ENCODE measurements at regions not wholly inside any gene's neighbourhood (a gene's known extent, or its start where the extent isn't known, plus 50 kb on each side); places are given as distances from the start of the nearest gene placed in this dataset.
"Not testable (repeated sequence)": the region's sequence is repeated elsewhere in the genome, so short reads cannot be mapped to it uniquely, and the experiment has no call there.

DNA sequence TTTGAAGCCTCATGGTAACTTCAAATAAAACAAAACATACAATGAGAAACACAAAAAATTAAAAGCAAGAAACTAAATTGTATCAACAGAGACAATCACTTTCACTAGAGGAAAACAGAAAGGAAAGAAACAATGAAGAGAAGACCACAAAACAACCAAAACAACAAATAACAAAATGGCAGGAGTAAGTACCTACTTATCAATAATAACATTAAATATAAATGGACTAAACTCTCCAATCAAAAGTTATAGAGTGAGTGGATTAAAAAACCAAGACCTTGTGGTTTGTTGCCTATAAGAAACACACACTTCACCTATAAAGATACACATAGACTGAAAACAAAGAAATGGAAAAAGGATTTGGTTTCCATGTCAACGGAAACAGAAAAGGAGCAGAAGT lies 830.1 kb upstream of the TMEFF2 start:
- no peaks in the 10 kb centered on the region for H3K36me3 ChIP-seq (ENCODE audit: control insufficient read depth in 3 of 3, insufficient read depth in 2 of 3, low read depth in 1 of 3, low read length in 3 of 3)
- no peak for FAIRE-seq
- no peaks in the 10 kb centered on the region for H3K4me1 ChIP-seq (ENCODE audit: control insufficient read depth in 3 of 3, insufficient read depth in 2 of 3, low read depth in 1 of 3, low read length in 2 of 3)
- H3K27me3 ChIP-seq (ENCODE audit: control insufficient read depth in 3 of 3, insufficient read depth in 3 of 3, low read length in 3 of 3) = no peaks in the 10 kb centered on the region
- DNase-seq = no peak
- peaks cover 0 to 7% of the 10 kb centered on the region in 2 donors for H3K9me3 ChIP-seq (ENCODE audit: control insufficient read depth in 2 of 2, insufficient read depth in 1 of 2, low read depth in 1 of 2, low read length in 1 of 2)
- no peak overlapping the region for H3K27ac ChIP-seq (ENCODE audit: low read depth in 1 of 3, low read length in 2 of 3)
- no peak overlapping the region for H3K4me3 ChIP-seq (ENCODE audit: low read depth in 1 of 3, low read length in 3 of 3)
- 72 to 89% (median 88%) methylated on average over 1 of the region's 1 CpG for WGBS, 3 donors

DNA sequence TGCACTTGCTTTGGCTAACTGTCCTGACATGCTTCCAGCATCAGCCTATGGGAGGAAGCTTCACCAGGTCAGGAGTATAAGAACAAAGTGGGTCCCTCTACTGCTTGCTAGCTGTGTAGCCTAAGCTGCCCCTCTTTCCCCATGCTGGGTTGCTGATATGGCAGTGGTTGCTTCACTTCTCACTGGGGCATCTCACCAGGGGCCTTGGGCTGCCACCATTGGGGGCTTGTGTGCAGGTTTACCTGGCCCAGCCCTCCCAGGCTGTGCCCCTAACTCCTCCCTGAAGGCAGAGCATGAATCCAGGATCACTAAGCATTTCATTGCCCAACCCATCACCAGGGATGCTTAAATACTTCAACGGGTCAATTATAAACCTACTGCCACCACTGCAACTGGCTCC lies 817.1 kb upstream of the TMEFF2 start:
- H3K4me3 ChIP-seq (ENCODE audit: low read depth in 1 of 3, low read length in 3 of 3) = no peak overlapping the region
- H3K4me1 ChIP-seq (ENCODE audit: control insufficient read depth in 3 of 3, insufficient read depth in 2 of 3, low read depth in 1 of 3, low read length in 2 of 3) = no peaks in the 10 kb centered on the region
- H3K27ac ChIP-seq (ENCODE audit: low read depth in 1 of 3, low read length in 2 of 3) = no peak overlapping the region
- whole genome bisulfite sequencing, 3 donors = 58 to 90% (median 82%) methylated on average over 1 of the region's 1 CpG
- DNase-seq (no peak), FAIRE-seq (no peak)
- H3K9me3 ChIP-seq (ENCODE audit: control insufficient read depth in 2 of 2, insufficient read depth in 1 of 2, low read depth in 1 of 2, low read length in 1 of 2) = peaks cover 0 to 9% of the 10 kb centered on the region in 2 donors
- no peaks in the 10 kb centered on the region for H3K36me3 ChIP-seq (ENCODE audit: control insufficient read depth in 3 of 3, insufficient read depth in 2 of 3, low read depth in 1 of 3, low read length in 3 of 3)
- no peaks in the 10 kb centered on the region for H3K27me3 ChIP-seq (ENCODE audit: control insufficient read depth in 3 of 3, insufficient read depth in 3 of 3, low read length in 3 of 3)

DNA sequence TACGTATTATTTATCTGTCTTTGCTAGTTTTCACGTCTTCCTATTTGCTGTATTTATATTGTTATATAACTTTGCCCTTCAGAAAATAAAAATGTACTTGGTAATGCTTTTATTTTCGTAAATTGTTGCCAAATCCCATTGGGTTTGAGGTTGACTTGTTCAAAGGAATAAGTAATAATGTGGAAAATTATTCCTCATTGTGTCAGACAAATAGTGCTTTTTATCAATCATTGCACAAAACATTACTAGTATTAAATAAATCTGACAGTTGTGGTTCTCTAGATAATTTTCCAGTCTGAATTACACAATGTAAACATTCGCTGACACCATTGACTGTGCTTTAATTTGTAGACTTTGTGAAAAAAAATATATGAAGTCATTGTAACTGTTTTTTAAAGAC lies 798.3 kb upstream of the TMEFF2 start:
- peaks cover 0 to 6% of the 10 kb centered on the region in 2 donors for H3K9me3 ChIP-seq (ENCODE audit: control insufficient read depth in 2 of 2, insufficient read depth in 1 of 2, low read depth in 1 of 2, low read length in 1 of 2)
- H3K27me3 ChIP-seq (ENCODE audit: control insufficient read depth in 3 of 3, insufficient read depth in 3 of 3, low read length in 3 of 3) = no peaks in the 10 kb centered on the region
- FAIRE-seq (no peak), DNase-seq (no peak)
- no peak overlapping the region for H3K27ac ChIP-seq (ENCODE audit: low read depth in 1 of 3, low read length in 2 of 3)
- H3K36me3 ChIP-seq (ENCODE audit: control insufficient read depth in 3 of 3, insufficient read depth in 2 of 3, low read depth in 1 of 3, low read length in 3 of 3) = no peaks in the 10 kb centered on the region
- WGBS, 3 donors = 70 to 78% (median 72%) methylated on average over 4 of the region's 4 CpGs
- H3K4me3 ChIP-seq (ENCODE audit: low read depth in 1 of 3, low read length in 3 of 3) = no peak overlapping the region
- no peaks in the 10 kb centered on the region for H3K4me1 ChIP-seq (ENCODE audit: control insufficient read depth in 3 of 3, insufficient read depth in 2 of 3, low read depth in 1 of 3, low read length in 2 of 3)

DNA sequence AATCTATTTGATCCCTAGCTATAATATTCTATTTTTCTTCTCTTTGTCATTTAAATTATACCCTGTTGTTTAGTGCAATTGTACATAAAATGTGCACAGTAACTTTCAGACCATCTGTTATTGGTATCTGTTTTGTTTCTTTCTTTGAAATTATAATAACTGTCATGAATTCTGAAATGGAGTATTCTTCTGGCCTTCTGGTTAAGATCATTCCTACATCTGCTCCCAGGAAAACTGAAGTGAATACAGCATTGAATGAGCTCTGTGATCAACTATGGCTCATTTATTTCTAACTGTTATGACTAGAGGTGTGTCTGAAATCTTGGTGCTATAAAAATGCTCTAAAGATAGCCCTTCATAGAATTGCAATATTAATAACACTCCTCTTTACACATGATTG lies 788.4 kb upstream of the TMEFF2 start:
- Histone ChIP-seq H3K4me3 (ENCODE audit: low read depth in 1 of 3, low read length in 3 of 3) (no peak overlapping the region), H3K27me3 (ENCODE audit: control insufficient read depth in 3 of 3, insufficient read depth in 3 of 3, low read length in 3 of 3) (no peaks in the 10 kb centered on the region), H3K36me3 (ENCODE audit: control insufficient read depth in 3 of 3, insufficient read depth in 2 of 3, low read depth in 1 of 3, low read length in 3 of 3) (no peaks in the 10 kb centered on the region), H3K9me3 (ENCODE audit: control insufficient read depth in 2 of 2, insufficient read depth in 1 of 2, low read depth in 1 of 2, low read length in 1 of 2) (no peaks in the 10 kb centered on the region), H3K4me1 (ENCODE audit: control insufficient read depth in 3 of 3, insufficient read depth in 2 of 3, low read depth in 1 of 3, low read length in 2 of 3) (no peaks in the 10 kb centered on the region), H3K27ac (ENCODE audit: low read depth in 1 of 3, low read length in 2 of 3) (no peak overlapping the region)
- FAIRE-seq (no peak), DNase-seq (no peak)

DNA sequence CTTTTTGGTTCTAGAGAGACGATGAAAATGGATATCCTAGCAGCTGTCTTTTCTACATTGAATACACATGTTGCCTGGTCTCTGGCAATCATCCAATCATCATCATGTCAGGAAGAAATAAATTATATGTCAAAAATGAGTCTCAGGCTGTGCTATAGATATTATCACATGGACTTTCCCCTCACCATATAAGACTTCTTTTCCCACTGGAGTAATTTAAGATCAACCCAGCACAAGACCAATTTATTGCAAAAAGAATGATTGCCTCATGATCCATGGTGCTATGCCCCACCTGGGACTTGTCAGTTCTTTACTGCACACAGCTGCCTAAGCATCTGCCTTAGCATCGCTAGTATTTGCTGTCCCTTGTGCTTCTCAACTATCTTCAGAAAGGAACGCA lies 783.7 kb upstream of the TMEFF2 start:
- Histone ChIP-seq H3K36me3 (ENCODE audit: control insufficient read depth in 3 of 3, insufficient read depth in 2 of 3, low read depth in 1 of 3, low read length in 3 of 3) (no peaks in the 10 kb centered on the region), H3K4me3 (ENCODE audit: low read depth in 1 of 3, low read length in 3 of 3) (no peak overlapping the region), H3K27ac (ENCODE audit: low read depth in 1 of 3, low read length in 2 of 3) (no peak overlapping the region), H3K4me1 (ENCODE audit: control insufficient read depth in 3 of 3, insufficient read depth in 2 of 3, low read depth in 1 of 3, low read length in 2 of 3) (no peaks in the 10 kb centered on the region), H3K27me3 (ENCODE audit: control insufficient read depth in 3 of 3, insufficient read depth in 3 of 3, low read length in 3 of 3) (no peaks in the 10 kb centered on the region), H3K9me3 (ENCODE audit: control insufficient read depth in 2 of 2, insufficient read depth in 1 of 2, low read depth in 1 of 2, low read length in 1 of 2) (no peaks in the 10 kb centered on the region)
- 52 to 78% (median 74%) methylated on average over 3 of the region's 3 CpGs for WGBS, 3 donors
- FAIRE-seq (no peak), DNase-seq (no peak)

DNA sequence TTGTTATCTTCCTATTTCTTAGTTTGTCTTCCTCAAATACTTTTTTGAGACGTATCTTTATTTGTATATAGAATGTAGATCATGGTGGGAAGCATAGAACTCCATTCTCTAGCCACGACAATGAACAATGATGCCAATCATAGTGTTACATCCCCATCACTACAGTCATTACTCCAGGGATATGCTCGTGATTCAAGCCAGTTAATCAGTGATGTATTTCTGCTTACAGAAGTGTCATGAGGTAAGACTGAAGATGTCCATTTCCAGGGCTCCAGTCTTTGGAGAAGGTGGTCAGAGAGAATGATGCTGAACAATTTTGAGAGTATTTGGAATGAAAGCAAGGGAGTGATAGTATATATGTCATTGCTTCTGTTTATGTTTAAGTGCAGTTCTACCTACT lies 777.2 kb upstream of the TMEFF2 start:
- no peaks in the 10 kb centered on the region for H3K36me3 ChIP-seq (ENCODE audit: control insufficient read depth in 3 of 3, insufficient read depth in 2 of 3, low read depth in 1 of 3, low read length in 3 of 3)
- 31 to 50% (median 39%) methylated on average over 3 of the region's 3 CpGs for WGBS, 3 donors
- no peak overlapping the region for H3K27ac ChIP-seq (ENCODE audit: low read depth in 1 of 3, low read length in 2 of 3)
- H3K27me3 ChIP-seq (ENCODE audit: control insufficient read depth in 3 of 3, insufficient read depth in 3 of 3, low read length in 3 of 3) = no peaks in the 10 kb centered on the region
- no peaks in the 10 kb centered on the region for H3K9me3 ChIP-seq (ENCODE audit: control insufficient read depth in 2 of 2, insufficient read depth in 1 of 2, low read depth in 1 of 2, low read length in 1 of 2)
- no peak for FAIRE-seq
- H3K4me1 ChIP-seq (ENCODE audit: control insufficient read depth in 3 of 3, insufficient read depth in 2 of 3, low read depth in 1 of 3, low read length in 2 of 3) = no peaks in the 10 kb centered on the region
- no peak for DNase-seq
- H3K4me3 ChIP-seq (ENCODE audit: low read depth in 1 of 3, low read length in 3 of 3) = no peak overlapping the region

DNA sequence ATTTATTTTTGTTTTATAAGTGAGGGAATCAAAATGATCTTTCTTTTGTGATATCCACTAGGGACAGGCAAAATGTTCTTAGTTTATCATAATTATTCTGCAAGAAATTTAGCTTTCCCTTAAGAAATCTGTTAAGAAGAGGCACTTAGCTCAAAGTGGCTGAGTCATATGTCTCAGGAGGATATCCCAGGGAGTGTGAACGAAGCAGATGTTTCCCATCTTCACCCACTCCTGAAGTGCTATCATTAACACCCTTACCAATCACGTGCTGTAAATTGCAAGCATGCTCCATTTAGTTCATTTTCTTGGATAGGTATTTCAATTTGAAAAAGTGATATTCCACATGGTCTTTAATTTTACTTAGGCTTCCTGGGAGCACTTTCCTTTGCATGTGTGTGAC lies 774.3 kb upstream of the TMEFF2 start:
- Histone ChIP-seq H3K9me3 (ENCODE audit: control insufficient read depth in 2 of 2, insufficient read depth in 1 of 2, low read depth in 1 of 2, low read length in 1 of 2) (no peaks in the 10 kb centered on the region), H3K4me1 (ENCODE audit: control insufficient read depth in 3 of 3, insufficient read depth in 2 of 3, low read depth in 1 of 3, low read length in 2 of 3) (no peaks in the 10 kb centered on the region), H3K4me3 (ENCODE audit: low read depth in 1 of 3, low read length in 3 of 3) (no peak overlapping the region), H3K27ac (ENCODE audit: low read depth in 1 of 3, low read length in 2 of 3) (no peak overlapping the region), H3K27me3 (ENCODE audit: control insufficient read depth in 3 of 3, insufficient read depth in 3 of 3, low read length in 3 of 3) (no peaks in the 10 kb centered on the region), H3K36me3 (ENCODE audit: control insufficient read depth in 3 of 3, insufficient read depth in 2 of 3, low read depth in 1 of 3, low read length in 3 of 3) (no peaks in the 10 kb centered on the region)
- FAIRE-seq (no peak), DNase-seq (no peak)
- 33 to 49% (median 42%) methylated on average over 2 of the region's 2 CpGs for WGBS, 3 donors

DNA sequence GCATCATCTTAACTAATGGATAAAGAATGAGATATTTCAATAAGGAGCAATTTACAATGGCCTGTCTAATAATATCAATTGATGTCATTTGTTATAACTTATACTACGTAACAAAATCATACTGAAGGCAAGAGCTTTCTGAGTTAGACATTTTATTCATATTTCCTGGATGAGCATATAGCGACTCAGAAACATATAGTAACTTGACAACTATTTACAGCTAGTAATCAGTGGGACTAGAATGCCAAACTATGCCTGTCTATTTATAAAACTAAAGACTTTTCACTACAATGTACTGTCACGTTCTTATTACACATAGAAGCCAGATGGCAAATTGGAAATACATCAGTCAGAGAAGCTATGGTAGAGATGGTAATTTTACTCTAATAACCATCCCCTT lies 766.2 kb upstream of the TMEFF2 start:
- no peak overlapping the region for H3K4me3 ChIP-seq (ENCODE audit: low read depth in 1 of 3, low read length in 3 of 3)
- FAIRE-seq = no peak
- WGBS, 3 donors = 66 to 83% (median 74%) methylated on average over 3 of the region's 3 CpGs

DNA sequence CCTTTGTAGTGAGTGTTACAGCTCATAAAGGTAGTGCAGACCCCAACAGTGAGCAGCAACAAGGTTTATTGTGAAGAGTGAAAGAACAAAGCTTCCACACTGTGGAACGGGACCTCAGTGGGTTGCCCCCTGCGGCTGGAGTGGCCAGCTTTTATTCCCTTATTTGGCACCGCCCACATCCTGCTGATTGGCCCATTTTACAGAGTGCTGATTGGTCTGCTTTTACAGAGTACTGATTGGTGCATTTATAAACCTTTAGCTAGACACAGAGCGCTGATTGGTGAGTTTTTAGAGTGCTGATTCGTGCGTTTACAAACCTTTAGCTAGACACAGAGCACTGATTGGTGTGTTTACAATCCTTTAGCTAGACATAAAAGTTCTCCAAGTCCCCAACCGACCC lies 763.9 kb upstream of the TMEFF2 start:
- H3K36me3 ChIP-seq (ENCODE audit: control insufficient read depth in 3 of 3, insufficient read depth in 2 of 3, low read depth in 1 of 3, low read length in 3 of 3); FAIRE-seq; H3K4me3 ChIP-seq (ENCODE audit: low read depth in 1 of 3, low read length in 3 of 3); H3K9me3 ChIP-seq (ENCODE audit: control insufficient read depth in 2 of 2, insufficient read depth in 1 of 2, low read depth in 1 of 2, low read length in 1 of 2); H3K27ac ChIP-seq (ENCODE audit: low read depth in 1 of 3, low read length in 2 of 3); DNase-seq; H3K4me1 ChIP-seq (ENCODE audit: control insufficient read depth in 3 of 3, insufficient read depth in 2 of 3, low read depth in 1 of 3, low read length in 2 of 3); H3K27me3 ChIP-seq (ENCODE audit: control insufficient read depth in 3 of 3, insufficient read depth in 3 of 3, low read length in 3 of 3): not testable (repeated sequence)
- 77 to 84% (median 84%) methylated on average over 7 of the region's 7 CpGs for WGBS, 3 donors

More for the DNA sequence above, 766.2 kb upstream of the TMEFF2 start:
- no peak for DNase-seq
- no peaks in the 10 kb centered on the region for H3K27me3 ChIP-seq (ENCODE audit: control insufficient read depth in 3 of 3, insufficient read depth in 3 of 3, low read length in 3 of 3)
- H3K27ac ChIP-seq (ENCODE audit: low read depth in 1 of 3, low read length in 2 of 3) = no peak overlapping the region
- H3K9me3 ChIP-seq (ENCODE audit: control insufficient read depth in 2 of 2, insufficient read depth in 1 of 2, low read depth in 1 of 2, low read length in 1 of 2) = no peaks in the 10 kb centered on the region
- H3K4me1 ChIP-seq (ENCODE audit: control insufficient read depth in 3 of 3, insufficient read depth in 2 of 3, low read depth in 1 of 3, low read length in 2 of 3) = no peaks in the 10 kb centered on the region
- no peaks in the 10 kb centered on the region for H3K36me3 ChIP-seq (ENCODE audit: control insufficient read depth in 3 of 3, insufficient read depth in 2 of 3, low read depth in 1 of 3, low read length in 3 of 3)

Measured in small intestine (tissue), 7 donors.